SK-N-SH (cell line): ENCODE measurements at regions not wholly inside any gene's neighbourhood (a gene's known extent, or its start where the extent isn't known, plus 50 kb on each side); places are given as distances from the start of the nearest gene placed in this dataset.

Experiments used
- CTCF ChIA-PET: fragments of 300-600, 350-600 bp; formaldehyde crosslinking; extraction: SDS; loops from one replicate; lab custom pipeline; 2021; lab: Yijun Ruan, JAX
- POLR2A ChIA-PET: fragments of 350-600 bp; sonication (Branson Sonifier 250); formaldehyde crosslinking; extraction: SDS; loops from one replicate; lab custom pipeline; 2020; ENCODE audit warnings: antibody characterized with exemption, inconsistent platforms; lab: Yijun Ruan, JAX
- DNase-seq: peaks from one replicate; pipeline ENCODE4 v3.0.0; 2012
- H2AFZ ChIP-seq: fragments of 200-600 bp; sonication (generic); 2 replicates; pipeline ENCODE4 v1.8.1; 2016; ENCODE audit warnings: antibody characterized with exemption, mild to moderate bottlenecking, low read depth
- H3F3A ChIP-seq: fragments of 200-600 bp; sonication (generic); replicated peaks from 2 replicates; pipeline ENCODE3; 2016; ENCODE audit warnings: antibody characterized with exemption, mild to moderate bottlenecking; ENCODE audit not compliant: insufficient read depth
- H3K27ac ChIP-seq, 2 experiments: fragments of 200-500 bp in 1 of 2; fragments of 200-600 bp in 1 of 2; sonication (Bioruptor generic) in 1 of 2; sonication (generic), shearing (Covaris generic) in 1 of 2; 2 replicates each; pipeline versions ENCODE4 v1.5.1 to v1.6.1; 2014 to 2016; ENCODE audit warnings: low read depth in 2 of 2, inconsistent platforms in 1 of 2, low read length in 1 of 2, mild to moderate bottlenecking in 1 of 2, mixed read lengths in 1 of 2
- H3K27me3 ChIP-seq: fragments of 200-600 bp; sonication (generic), shearing (Covaris generic); 2 replicates; pipeline ENCODE4 v1.6.1; 2016; ENCODE audit warnings: mixed run types; ENCODE audit not compliant: insufficient read depth
- H3K36me3 ChIP-seq, 2 experiments: fragments of 200-500 bp in 1 of 2; fragments of 200-600 bp in 1 of 2; sonication (Bioruptor generic) in 1 of 2; sonication (generic) in 1 of 2; replicated peaks in 1 of 2; 2 replicates each; pipeline versions ENCODE3 to v1.5.1; 2014 to 2016; ENCODE audit warnings: low read length in 1 of 2, mild to moderate bottlenecking in 1 of 2; ENCODE audit not compliant: insufficient read depth in 2 of 2, control insufficient read depth in 1 of 2
- H3K4me1 ChIP-seq, 2 experiments: fragments of 200-500 bp in 1 of 2; fragments of 200-600 bp in 1 of 2; sonication (Bioruptor generic) in 1 of 2; sonication (generic), shearing (Covaris generic) in 1 of 2; 2 replicates each; pipeline versions ENCODE4 v1.5.1 to v1.6.1; 2014 to 2016; ENCODE audit warnings: low read depth in 1 of 2, low read length in 1 of 2, mixed run types in 1 of 2; ENCODE audit not compliant: insufficient read depth in 2 of 2, control insufficient read depth in 1 of 2
- H3K4me2 ChIP-seq: fragments of 200-600 bp; sonication (generic), shearing (Covaris generic); 2 replicates; pipeline ENCODE4 v1.6.1; 2017; ENCODE audit warnings: mixed run types
- H3K4me3 ChIP-seq, 2 experiments: fragments of 200-500 bp in 1 of 2; fragments of 200-600 bp in 1 of 2; sonication (Bioruptor generic) in 1 of 2; sonication (generic), shearing (Covaris generic) in 1 of 2; 2 replicates each; pipeline versions ENCODE4 v1.5.1 to v1.8.1; 2014 to 2016; ENCODE audit warnings: low read depth in 2 of 2, inconsistent platforms in 1 of 2, low read length in 1 of 2, mild to moderate bottlenecking in 1 of 2, mixed read lengths in 1 of 2, moderate library complexity in 1 of 2
- H3K79me2 ChIP-seq: fragments of 200-600 bp; sonication (generic); 2 replicates; pipeline ENCODE4 v1.8.1; 2017; ENCODE audit warnings: mild to moderate bottlenecking; ENCODE audit not compliant: insufficient read depth
- H3K9ac ChIP-seq: fragments of 200-600 bp; sonication (generic); 2 replicates; pipeline ENCODE4 v1.6.1; 2017; ENCODE audit warnings: mixed run types
- H3K9me2 ChIP-seq: fragments of 200-600 bp; sonication (generic); 2 replicates; pipeline ENCODE4 v1.6.1; 2017; ENCODE audit warnings: mixed run types
- H3K9me3 ChIP-seq: fragments of 200-600 bp; sonication (generic); 2 replicates; pipeline ENCODE4 v1.6.1; 2017; ENCODE audit warnings: mixed run types, mild to moderate bottlenecking, moderate library complexity
- H4K20me1 ChIP-seq: fragments of 200-600 bp; sonication (generic); 2 replicates; pipeline ENCODE4 v1.6.1; 2017; ENCODE audit warnings: mild to moderate bottlenecking, mixed run types; ENCODE audit not compliant: insufficient read depth
- CHD2 ChIP-seq: fragments of 150-350 bp; IDR thresholded peaks from 2 replicates; pipeline ENCODE4 v1.6.1; 2018; ENCODE audit warnings: low read length; ENCODE audit not compliant: partially characterized antibody
- GATA2 ChIP-seq: sonication (generic); formaldehyde crosslinking; IDR thresholded peaks from 2 replicates; pipeline ENCODE4 v1.5.0; 2020; ENCODE audit warnings: mild to moderate bottlenecking, missing genetic modification reagents
- JUND ChIP-seq: IDR thresholded peaks from 2 replicates; pipeline ENCODE4 v1.4.0; 2012
- MXI1 ChIP-seq: IDR thresholded peaks from 2 replicates; pipeline ENCODE4 v1.6.1; 2012; ENCODE audit warnings: mild to moderate bottlenecking, low read depth, low read length, improper control_type of control experiment
- POLR2AphosphoS5 ChIP-seq: IDR thresholded peaks from 2 replicates; pipeline ENCODE4 v1.6.1; 2012; ENCODE audit warnings: low read depth, low read length
- RFX5 ChIP-seq: IDR thresholded peaks from 2 replicates; pipeline ENCODE4 v1.6.1; 2012; ENCODE audit warnings: mild to moderate bottlenecking, improper control_type of control experiment, low read length
- TEAD4 ChIP-seq: IDR thresholded peaks from 2 replicates; pipeline ENCODE4 v1.4.0; 2012; ENCODE audit warnings: mild to moderate bottlenecking, borderline replicate concordance; ENCODE audit not compliant: insufficient read depth
- USF2 ChIP-seq: fragments of 150-350 bp; IDR thresholded peaks from 2 replicates; pipeline ENCODE4 v1.6.1; 2017; ENCODE audit warnings: antibody characterized with exemption, low read length, low read depth, borderline replicate concordance
- ZBTB33 ChIP-seq: IDR thresholded peaks from 2 replicates; pipeline ENCODE4 v1.4.0; 2012; ENCODE audit warnings: low read depth, borderline replicate concordance
- WGBS: methylation state at CpG from one replicate; pipeline ENCODE4 v1.1.6; 2017; ENCODE audit warnings: low lambda C conversion rate; 5-methylcytosine and 5-hydroxymethylcytosine counted together
- TF ChIP-seq, protein P1 (sequence below): IDR thresholded peaks from 2 replicates; pipeline ENCODE4 v1.4.0; 2012; ENCODE audit warnings: low read depth

- CTCF ChIA-PET, result no interaction called here
- H3K9me2 ChIP-seq, result no peaks in the 10 kb centered on the region
Measured at GRCh38 chr19:31018936-31019335, 330.3 kb downstream of the TSHZ3 start.

GRCh38 chr19:31015778-31016177, 333.5 kb downstream of the TSHZ3 start:
- no peaks in the 10 kb centered on the region for H3K9me3 ChIP-seq

More at GRCh38 chr19:31018936-31019335, 330.3 kb downstream of the TSHZ3 start:
- Histone ChIP-seq H2AFZ (no peak overlapping the region), H3K4me1 (peaks cover 0 to 6% of the 10 kb centered on the region in 2 experiments; a peak in 1 of 4 replicates), H3K9ac (no peak overlapping the region), H3K4me3 (no peak overlapping the region), H4K20me1 (no peaks in the 10 kb centered on the region), H3K79me2 (no peaks in the 10 kb centered on the region), H3K9me3 (no peaks in the 10 kb centered on the region), H3F3A (no peaks in the 10 kb centered on the region), H3K27ac (no peak overlapping the region), H3K36me3 (no peaks in the 10 kb centered on the region), H3K27me3 (no peaks in the 10 kb centered on the region), H3K4me2 (no peak overlapping the region)
- WGBS, result 8% methylated on average over 5 of the region's 5 CpGs
- no peak for DNase-seq
- TF ChIP-seq POLR2AphosphoS5, result no peak
- TF ChIP-seq, protein P1, sequence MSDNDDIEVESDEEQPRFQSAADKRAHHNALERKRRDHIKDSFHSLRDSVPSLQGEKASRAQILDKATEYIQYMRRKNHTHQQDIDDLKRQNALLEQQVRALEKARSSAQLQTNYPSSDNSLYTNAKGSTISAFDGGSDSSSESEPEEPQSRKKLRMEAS, result no peak
- no peak for TF ChIP-seq RFX5
- POLR2A ChIA-PET, result no interaction called here

More at GRCh38 chr19:31015778-31016177, 333.5 kb downstream of the TSHZ3 start:
- Histone ChIP-seq H3K4me2 (no peak overlapping the region), H3K9me2 (no peaks in the 10 kb centered on the region), H3K27ac (no peak overlapping the region), H3K27me3 (no peaks in the 10 kb centered on the region), H4K20me1 (no peaks in the 10 kb centered on the region), H2AFZ (no peak overlapping the region), H3K79me2 (no peaks in the 10 kb centered on the region), H3K9ac (no peak overlapping the region)
- CTCF ChIA-PET, result no interaction called here
- POLR2A ChIA-PET, result no interaction called here
- no peak for DNase-seq
- WGBS, result 56% methylated on average over 4 of the region's 4 CpGs
- no peak for TF ChIP-seq CHD2
- no peak for TF ChIP-seq TEAD4
- no peak for TF ChIP-seq ZBTB33
- no peak for TF ChIP-seq USF2
- no peak for TF ChIP-seq GATA2 (CRISPR knock-in tag)
- no peak for TF ChIP-seq MXI1
- TF ChIP-seq JUND, result no peak
- TF ChIP-seq, all 33 proteins: peak for 0
- Histone ChIP-seq H3K4me1 (peaks cover 0 to 2% of the 10 kb centered on the region in 2 experiments; a peak in 1 of 4 replicates), H3K36me3 (no peaks in the 10 kb centered on the region), H3F3A (no peaks in the 10 kb centered on the region), H3K4me3 (no peak overlapping the region)
